ENCODE measurements at regions not wholly inside any gene's neighbourhood (a gene's known extent, or its start where the extent isn't known, plus 50 kb on each side); places are given as distances from the start of the nearest gene placed in this dataset.
A peak's percentile ranks its signal among the peaks of the same experiment; 100 is the strongest.

GRCh38 chr2:217006217-217006616, 146.4 kb upstream of the TNP1 start:
- no peak for DNase-seq (ENCODE audit: low spot score)
- Histone ChIP-seq H3K14ac (ENCODE audit: low read length) (peak overlapping the region; percentile 5), H2BK12ac (ENCODE audit: low read length) (no peak overlapping the region), H2BK120ac (ENCODE audit: low read depth, low read length) (no peak overlapping the region), H2AK5ac (ENCODE audit: low read depth, low read length) (no peak overlapping the region), H3K4me3 (ENCODE audit: low read length in 2 of 2) (peak overlapping the region in 1 of 2 donors; percentile 43), H2BK15ac (ENCODE audit: low read length) (no peak overlapping the region), H4K8ac (ENCODE audit: low read depth, low read length) (no peak overlapping the region), H2BK5ac (ENCODE audit: low read length) (no peak overlapping the region), H3K9ac (ENCODE audit: low read depth, low read length, poor library complexity) (no peak overlapping the region), H2AFZ (ENCODE audit: low read length) (no peak overlapping the region), H3K4ac (ENCODE audit: low read length) (no peak overlapping the region), H3K27ac (replicated peaks; ENCODE audit: low read length) (no peak overlapping the region), H3K36me3 (replicated peaks in 1 of 2; ENCODE audit: control insufficient read depth in 2 of 2, insufficient read depth in 2 of 2, low read length in 2 of 2) (no peaks in the 10 kb centered on the region), H3K23ac (ENCODE audit: low read depth, low read length, poor library complexity) (no peak overlapping the region), H4K91ac (ENCODE audit: low read depth, low read length, poor library complexity) (no peak overlapping the region), H3K79me1 (ENCODE audit: low read depth, low read length) (peaks cover 2% of the 10 kb centered on the region), H3K4me2 (ENCODE audit: insufficient read depth, low read length, poor library complexity, severe bottlenecking) (no peak overlapping the region), H3K4me1 (ENCODE audit: control insufficient read depth in 2 of 2, insufficient read depth in 1 of 2, low read depth in 1 of 2, low read length in 2 of 2) (peaks cover 0 to 4% of the 10 kb centered on the region in 2 donors), H3K27me3 (ENCODE audit: control insufficient read depth in 3 of 3, insufficient read depth in 3 of 3, low read depth in 1 of 3, low read length in 3 of 3) (no peaks in the 10 kb centered on the region), H3K9me3 (replicated peaks in 1 of 2; ENCODE audit: control insufficient read depth in 2 of 2, insufficient read depth in 1 of 2, low read depth in 1 of 2, low read length in 2 of 2) (no peaks in the 10 kb centered on the region), H3K18ac (ENCODE audit: low read length) (peak overlapping the region; percentile 54)
- no CpG with 5 or more reads among the region's 3 CpGs for WGBS, 2 donors (ENCODE audit: extremely low coverage in 2 of 2, insufficient read length in 2 of 2, insufficient replicate concordance in 1 of 2)

DNA sequence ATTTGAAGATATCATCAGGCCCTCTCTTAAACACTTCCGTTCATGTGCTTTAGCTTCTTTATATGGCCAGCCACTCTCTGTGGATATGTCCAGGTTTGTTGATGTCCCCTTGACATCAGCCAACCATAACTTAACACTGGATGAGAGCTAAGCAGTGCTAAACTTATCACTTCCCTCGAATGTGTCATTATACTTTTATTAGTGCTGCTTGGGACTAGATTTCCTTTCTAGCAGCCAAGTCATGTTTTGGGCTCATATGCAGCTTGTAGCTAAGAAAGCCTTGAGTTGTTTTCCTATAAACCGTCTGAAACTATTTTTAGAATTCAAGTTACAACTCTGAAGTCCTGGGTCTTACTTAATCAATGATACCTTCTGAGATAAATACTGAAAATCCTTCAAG, 144.8 kb upstream of the TNP1 start:
- Histone ChIP-seq H2BK5ac (ENCODE audit: low read length) (no peak overlapping the region), H2BK12ac (ENCODE audit: low read length) (no peak overlapping the region), H3K36me3 (replicated peaks in 1 of 2; ENCODE audit: control insufficient read depth in 2 of 2, insufficient read depth in 2 of 2, low read length in 2 of 2) (no peaks in the 10 kb centered on the region), H3K9me3 (replicated peaks in 1 of 2; ENCODE audit: control insufficient read depth in 2 of 2, insufficient read depth in 1 of 2, low read depth in 1 of 2, low read length in 2 of 2) (no peaks in the 10 kb centered on the region), H4K8ac (ENCODE audit: low read depth, low read length) (no peak overlapping the region), H4K91ac (ENCODE audit: low read depth, low read length, poor library complexity) (no peak overlapping the region), H3K4me3 (ENCODE audit: low read length in 2 of 2) (no peak overlapping the region), H3K14ac (ENCODE audit: low read length) (no peak overlapping the region), H3K27ac (replicated peaks; ENCODE audit: low read length) (no peak overlapping the region), H2AK5ac (ENCODE audit: low read depth, low read length) (no peak overlapping the region), H2AFZ (ENCODE audit: low read length) (no peak overlapping the region), H2BK15ac (ENCODE audit: low read length) (no peak overlapping the region), H2BK120ac (ENCODE audit: low read depth, low read length) (no peak overlapping the region), H3K18ac (ENCODE audit: low read length) (no peak overlapping the region), H3K4ac (ENCODE audit: low read length) (no peak overlapping the region), H3K79me1 (ENCODE audit: low read depth, low read length) (peaks cover 2% of the 10 kb centered on the region), H3K9ac (ENCODE audit: low read depth, low read length, poor library complexity) (no peak overlapping the region), H3K4me1 (ENCODE audit: control insufficient read depth in 2 of 2, insufficient read depth in 1 of 2, low read depth in 1 of 2, low read length in 2 of 2) (peaks cover 0 to 4% of the 10 kb centered on the region in 2 donors), H3K23ac (ENCODE audit: low read depth, low read length, poor library complexity) (no peak overlapping the region), H3K27me3 (ENCODE audit: control insufficient read depth in 3 of 3, insufficient read depth in 3 of 3, low read depth in 1 of 3, low read length in 3 of 3) (no peaks in the 10 kb centered on the region), H3K4me2 (ENCODE audit: insufficient read depth, low read length, poor library complexity, severe bottlenecking) (no peak overlapping the region)
- DNase-seq (ENCODE audit: low spot score), result no peak
- no CpG with 5 or more reads among the region's 3 CpGs for WGBS, 2 donors (ENCODE audit: extremely low coverage in 2 of 2, insufficient read length in 2 of 2, insufficient replicate concordance in 1 of 2)

DNA sequence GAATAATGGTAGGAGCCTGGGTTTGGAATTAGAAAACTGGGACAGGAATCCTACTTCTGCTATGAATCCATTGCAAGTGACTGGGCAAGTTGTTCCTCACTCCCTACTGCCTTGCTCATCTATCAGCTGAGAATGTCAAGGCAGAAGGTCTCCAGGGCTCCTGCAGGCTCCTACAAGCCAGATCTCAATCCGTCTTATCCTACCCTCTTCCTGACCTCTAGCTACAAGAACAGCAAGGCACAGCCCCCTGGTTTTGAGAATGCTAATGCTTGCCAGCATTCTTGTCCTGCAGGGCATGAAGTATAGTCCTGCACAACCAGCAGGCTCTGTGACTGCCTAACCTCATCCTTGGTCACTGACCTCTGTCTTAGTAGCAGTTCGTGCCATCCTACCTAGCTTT, 141.9 kb upstream of the TNP1 start:
- Histone ChIP-seq H3K18ac (ENCODE audit: low read length) (peak overlapping the region; percentile 23), H3K79me1 (ENCODE audit: low read depth, low read length) (peaks cover 2% of the 10 kb centered on the region), H3K9me3 (replicated peaks in 1 of 2; ENCODE audit: control insufficient read depth in 2 of 2, insufficient read depth in 1 of 2, low read depth in 1 of 2, low read length in 2 of 2) (no peaks in the 10 kb centered on the region), H4K8ac (ENCODE audit: low read depth, low read length) (no peak overlapping the region), H3K27me3 (ENCODE audit: control insufficient read depth in 3 of 3, insufficient read depth in 3 of 3, low read depth in 1 of 3, low read length in 3 of 3) (no peaks in the 10 kb centered on the region), H3K36me3 (replicated peaks in 1 of 2; ENCODE audit: control insufficient read depth in 2 of 2, insufficient read depth in 2 of 2, low read length in 2 of 2) (no peaks in the 10 kb centered on the region), H3K14ac (ENCODE audit: low read length) (no peak overlapping the region), H3K4me2 (ENCODE audit: insufficient read depth, low read length, poor library complexity, severe bottlenecking) (no peak overlapping the region), H3K4me3 (ENCODE audit: low read length in 2 of 2) (no peak overlapping the region), H3K27ac (replicated peaks; ENCODE audit: low read length) (no peak overlapping the region), H2AFZ (ENCODE audit: low read length) (no peak overlapping the region), H3K23ac (ENCODE audit: low read depth, low read length, poor library complexity) (no peak overlapping the region), H3K9ac (ENCODE audit: low read depth, low read length, poor library complexity) (no peak overlapping the region), H4K91ac (ENCODE audit: low read depth, low read length, poor library complexity) (no peak overlapping the region), H3K4me1 (ENCODE audit: control insufficient read depth in 2 of 2, insufficient read depth in 1 of 2, low read depth in 1 of 2, low read length in 2 of 2) (peaks cover 0 to 4% of the 10 kb centered on the region in 2 donors), H2BK12ac (ENCODE audit: low read length) (no peak overlapping the region), H2BK5ac (ENCODE audit: low read length) (no peak overlapping the region), H2AK5ac (ENCODE audit: low read depth, low read length) (no peak overlapping the region), H3K4ac (ENCODE audit: low read length) (no peak overlapping the region), H2BK15ac (ENCODE audit: low read length) (no peak overlapping the region), H2BK120ac (ENCODE audit: low read depth, low read length) (no peak overlapping the region)
- WGBS, 2 donors (ENCODE audit: extremely low coverage in 2 of 2, insufficient read length in 2 of 2, insufficient replicate concordance in 1 of 2), result no CpG with 5 or more reads among the region's 2 CpGs
- no peak for DNase-seq (ENCODE audit: low spot score)

- no peak for DNase-seq (ENCODE audit: low spot score)
Measured at GRCh38 chr2:217000406-217000805, 140.5 kb upstream of the TNP1 start.

More at GRCh38 chr2:217000406-217000805, 140.5 kb upstream of the TNP1 start:
- H3K9me3 ChIP-seq (replicated peaks in 1 of 2; ENCODE audit: control insufficient read depth in 2 of 2, insufficient read depth in 1 of 2, low read depth in 1 of 2, low read length in 2 of 2), result no peaks in the 10 kb centered on the region
- no peak overlapping the region for H3K18ac ChIP-seq (ENCODE audit: low read length)
- H3K14ac ChIP-seq (ENCODE audit: low read length), result no peak overlapping the region
- no peak overlapping the region for H3K23ac ChIP-seq (ENCODE audit: low read depth, low read length, poor library complexity)
- H3K9ac ChIP-seq (ENCODE audit: low read depth, low read length, poor library complexity), result no peak overlapping the region
- H3K27me3 ChIP-seq (ENCODE audit: control insufficient read depth in 3 of 3, insufficient read depth in 3 of 3, low read depth in 1 of 3, low read length in 3 of 3), result no peaks in the 10 kb centered on the region
- no peak overlapping the region for H3K4ac ChIP-seq (ENCODE audit: low read length)
- no peak overlapping the region for H2AFZ ChIP-seq (ENCODE audit: low read length)
- H4K91ac ChIP-seq (ENCODE audit: low read depth, low read length, poor library complexity), result no peak overlapping the region
- H4K8ac ChIP-seq (ENCODE audit: low read depth, low read length), result no peak overlapping the region
- H2BK120ac ChIP-seq (ENCODE audit: low read depth, low read length), result no peak overlapping the region
- no peak overlapping the region for H3K27ac ChIP-seq (replicated peaks; ENCODE audit: low read length)
- no peak overlapping the region for H3K4me3 ChIP-seq (ENCODE audit: low read length in 2 of 2)
- no peak overlapping the region for H2BK12ac ChIP-seq (ENCODE audit: low read length)
- no peaks in the 10 kb centered on the region for H3K36me3 ChIP-seq (replicated peaks in 1 of 2; ENCODE audit: control insufficient read depth in 2 of 2, insufficient read depth in 2 of 2, low read length in 2 of 2)
- H3K79me1 ChIP-seq (ENCODE audit: low read depth, low read length), result peaks cover 2% of the 10 kb centered on the region
- no peak overlapping the region for H2BK15ac ChIP-seq (ENCODE audit: low read length)
- H2BK5ac ChIP-seq (ENCODE audit: low read length), result no peak overlapping the region
- H2AK5ac ChIP-seq (ENCODE audit: low read depth, low read length), result no peak overlapping the region
- H3K4me1 ChIP-seq (ENCODE audit: control insufficient read depth in 2 of 2, insufficient read depth in 1 of 2, low read depth in 1 of 2, low read length in 2 of 2), result peaks cover 2 to 8% of the 10 kb centered on the region in 2 donors
- no CpG with 5 or more reads among the region's 3 CpGs for WGBS, 2 donors (ENCODE audit: extremely low coverage in 2 of 2, insufficient read length in 2 of 2, insufficient replicate concordance in 1 of 2)
- no peak overlapping the region for H3K4me2 ChIP-seq (ENCODE audit: insufficient read depth, low read length, poor library complexity, severe bottlenecking)

Data from neuronal stem cell (in vitro differentiated cells).